Fibroblast of skin of scalp (primary cell): ENCODE measurements at regions not wholly inside any gene's neighbourhood (a gene's known extent, or its start where the extent isn't known, plus 50 kb on each side); places are given as distances from the start of the nearest gene placed in this dataset.
"Not testable (repeated sequence)": the region's sequence is repeated elsewhere in the genome, so short reads cannot be mapped to it uniquely, and the experiment has no call there.

ENCODE experiments used
- DNase-seq: peaks from one replicate; pipeline ENCODE4 v3.0.0-alpha.2; 2013

GRCh38 chr1:761791-762190, 75.3 kb upstream of the OR4F16 start:
- not testable (repeated sequence) for DNase-seq

- not testable (repeated sequence) for DNase-seq
Observed at GRCh38 chr1:771449-771848, 85.0 kb upstream of the OR4F16 start.

DNA sequence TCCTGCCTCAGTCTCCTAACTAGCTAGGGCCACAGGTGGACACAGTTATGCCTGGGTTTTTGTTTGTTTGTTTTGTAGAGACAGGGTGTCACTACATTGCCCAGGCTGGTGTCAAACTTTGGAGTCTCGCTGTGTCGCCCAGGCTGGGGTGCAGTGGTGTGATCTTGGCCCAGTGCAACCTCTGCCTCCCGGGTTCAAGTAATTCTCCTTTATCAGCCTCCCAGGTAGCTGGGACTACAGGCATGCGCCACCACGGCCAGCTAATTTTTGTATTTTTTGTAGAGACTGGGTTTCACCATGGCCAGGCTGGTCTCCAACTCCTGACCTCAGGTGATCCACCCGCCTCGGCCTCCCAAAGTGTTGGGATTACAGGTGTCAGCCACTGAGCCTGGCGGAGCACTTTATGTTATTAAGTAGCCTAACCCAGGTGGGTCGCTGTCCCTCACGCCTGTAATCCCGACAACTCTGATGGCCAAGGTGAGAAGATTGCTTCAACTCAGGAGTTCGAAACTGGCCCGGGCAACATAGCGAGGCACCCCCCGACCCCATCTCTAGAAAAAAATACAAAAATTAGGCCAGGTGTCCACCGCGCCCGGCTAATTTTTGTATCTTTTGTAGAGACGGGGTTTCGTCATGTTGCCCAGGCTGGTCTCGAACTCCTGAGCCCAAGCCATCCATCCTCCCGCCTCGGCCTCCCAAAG, 91.2 kb upstream of the OR4F16 start:
- not testable (repeated sequence) for DNase-seq

DNA sequence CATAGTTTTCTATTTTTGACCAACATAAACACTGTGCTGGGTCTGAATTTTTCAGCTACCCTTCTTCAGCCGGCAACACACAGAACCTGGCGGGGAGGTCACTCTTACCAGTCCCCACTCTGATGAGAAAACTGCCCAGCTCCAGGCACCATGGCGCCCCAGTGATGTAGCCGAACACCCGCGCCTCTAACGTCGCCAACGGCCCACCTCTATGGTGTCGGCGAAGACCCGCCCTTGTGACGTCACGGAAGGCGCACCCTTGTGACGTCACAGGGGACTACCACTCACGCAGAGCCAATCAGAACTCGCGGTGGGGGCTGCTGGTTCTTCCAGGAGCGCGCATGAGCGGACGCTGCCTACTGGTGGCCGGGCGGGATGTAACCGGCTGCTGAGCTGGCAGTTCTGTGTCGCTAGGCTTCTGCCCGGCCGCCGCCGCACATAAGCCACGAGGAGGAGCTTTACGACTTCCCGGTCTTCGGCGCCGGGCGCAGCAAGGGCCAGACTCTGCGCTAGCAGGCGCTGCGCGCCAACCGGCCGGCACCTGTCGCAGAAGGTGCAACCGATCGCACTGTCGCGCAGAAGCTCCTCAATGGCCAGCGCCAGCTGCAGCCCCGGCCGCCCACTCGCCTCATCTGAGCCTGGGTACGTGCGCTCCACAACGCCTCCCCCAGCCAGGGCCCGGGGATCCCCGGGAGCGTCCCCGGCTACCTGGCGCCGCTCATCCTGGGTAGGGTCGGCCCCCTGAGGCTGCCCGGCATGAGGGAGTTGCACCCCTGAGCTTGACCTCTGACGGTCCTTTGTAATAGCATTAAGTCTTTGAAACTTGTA, 92.2 kb upstream of the OR4F16 start:
- DNase-seq = peak; percentile 100

DNA sequence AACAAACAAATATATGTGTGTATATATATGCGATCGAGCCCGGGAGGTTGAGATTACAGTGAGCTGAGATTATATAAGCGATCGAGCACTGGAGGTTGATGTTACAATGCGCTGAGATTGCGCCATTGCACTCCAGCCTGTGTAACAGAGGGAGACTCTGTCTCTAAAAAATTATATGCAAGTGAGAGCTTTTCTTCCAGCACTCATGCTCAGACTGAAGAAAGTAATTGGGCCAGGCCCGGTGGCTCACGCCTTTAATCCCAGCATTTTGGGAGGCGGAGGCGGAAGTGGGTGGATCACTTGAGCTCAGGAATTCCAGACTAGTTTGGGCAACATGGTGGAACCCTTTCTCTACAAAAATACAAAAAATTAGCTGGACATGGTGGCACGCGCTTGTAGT, 93.2 kb upstream of the OR4F16 start:
- peak; percentile 12 for DNase-seq

DNA sequence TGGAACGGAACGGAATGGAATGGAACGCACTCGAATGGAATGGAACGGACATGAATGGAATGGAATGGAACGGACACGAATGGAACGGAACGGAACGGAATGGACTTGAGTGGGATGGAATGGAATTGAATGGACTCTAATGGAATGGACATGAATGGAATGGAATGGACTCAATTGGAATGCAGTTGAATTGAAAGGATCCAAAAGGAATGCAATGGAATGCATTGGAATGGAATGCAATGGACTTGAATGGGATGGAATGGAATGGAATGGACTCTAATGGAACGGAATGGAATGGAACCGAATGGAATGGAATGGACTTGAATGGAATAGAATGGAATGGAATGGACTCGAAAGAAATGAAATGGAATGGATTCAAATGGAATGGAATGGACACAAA, 102.4 kb upstream of the OR4F16 start:
- peak; percentile 55 for DNase-seq

- peak; percentile 0 for DNase-seq
Observed at GRCh38 chr1:789606-790005, 103.2 kb upstream of the OR4F16 start.

GRCh38 chr1:790388-790930, 104.0 kb upstream of the OR4F16 start:
- peak; percentile 34 for DNase-seq

GRCh38 chr1:794310-794709, 107.9 kb upstream of the OR4F16 start:
- not testable (repeated sequence) for DNase-seq

GRCh38 chr1:794918-795584, 108.6 kb upstream of the OR4F16 start:
- not testable (repeated sequence) for DNase-seq

DNA sequence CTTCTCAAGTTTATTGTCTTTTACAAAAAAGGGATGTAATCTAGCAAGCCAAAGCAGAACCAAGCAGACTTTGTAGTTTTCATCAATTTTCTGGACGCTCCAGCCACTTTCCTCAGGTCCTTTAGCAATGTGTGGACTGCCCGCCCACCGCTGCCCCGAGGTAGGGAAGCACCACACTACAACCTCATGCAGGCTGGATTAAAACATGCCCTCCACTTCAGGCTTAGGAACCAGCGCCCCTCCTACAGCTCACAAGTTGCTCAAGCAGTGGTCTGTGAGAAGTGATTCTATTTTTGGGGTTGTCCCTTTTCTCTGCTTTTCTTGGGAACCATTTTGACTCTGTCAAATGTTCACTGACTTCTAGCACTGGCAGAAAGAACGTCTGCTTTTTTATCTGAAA, 111.2 kb upstream of the OR4F16 start:
- not testable (repeated sequence) for DNase-seq

DNA sequence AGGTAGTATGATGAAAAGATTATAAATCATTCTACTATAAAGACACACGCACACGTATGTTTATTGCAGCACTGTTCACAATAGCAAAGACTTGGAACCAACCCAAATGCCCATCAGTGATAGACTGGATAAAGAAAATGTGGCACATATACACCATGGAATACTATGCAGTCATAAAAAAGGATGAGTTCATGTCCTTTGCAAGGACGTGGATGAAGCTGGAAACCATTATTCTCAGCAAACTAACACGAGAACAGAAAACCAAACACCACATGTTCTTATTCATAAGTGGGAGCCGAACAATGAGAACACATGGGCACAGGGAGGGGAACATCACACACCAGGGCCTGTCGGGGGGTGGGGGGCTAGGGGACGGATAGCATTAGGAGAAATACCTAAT, 113.9 kb upstream of the OR4F16 start:
- not testable (repeated sequence) for DNase-seq

- DNase-seq = not testable (repeated sequence)
Observed at GRCh38 chr1:804378-805115, 118.1 kb upstream of the OR4F16 start.

GRCh38 chr1:805310-805709, 118.4 kb upstream of the SAMD11 start:
- DNase-seq = not testable (repeated sequence)

- not testable (repeated sequence) for DNase-seq
Observed at GRCh38 chr1:807066-807465, 116.7 kb upstream of the SAMD11 start.

DNA sequence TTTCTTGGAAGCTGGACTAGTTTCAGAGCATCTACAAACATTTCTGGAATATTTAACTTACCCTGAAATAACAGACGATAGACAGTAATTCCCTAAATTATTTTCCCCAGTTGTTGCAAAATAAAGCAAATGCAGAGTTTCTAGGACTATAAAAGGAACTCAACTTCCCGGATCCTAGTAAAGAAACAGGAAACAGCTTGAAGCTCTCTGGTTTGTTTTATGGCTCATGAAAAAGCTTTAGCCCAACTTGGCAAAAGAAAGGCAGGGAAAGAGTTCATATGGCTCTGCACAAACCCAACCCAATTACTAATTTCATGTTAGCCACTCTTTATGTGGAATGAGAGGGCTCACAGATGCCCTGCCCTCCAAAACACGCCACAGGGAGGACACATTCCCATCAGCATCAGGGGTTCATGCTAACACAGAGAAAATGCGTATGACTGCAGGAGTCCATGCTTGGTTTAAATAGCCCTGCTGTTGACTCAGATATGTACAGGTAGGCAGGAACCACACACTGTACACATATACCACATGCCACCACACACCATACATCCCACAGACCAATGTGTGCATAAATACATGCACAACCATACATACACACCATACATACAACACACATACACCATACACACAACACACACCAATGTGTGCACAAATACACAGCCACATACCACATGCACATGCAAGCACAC, 115.9 kb upstream of the SAMD11 start:
- DNase-seq = not testable (repeated sequence)

DNA sequence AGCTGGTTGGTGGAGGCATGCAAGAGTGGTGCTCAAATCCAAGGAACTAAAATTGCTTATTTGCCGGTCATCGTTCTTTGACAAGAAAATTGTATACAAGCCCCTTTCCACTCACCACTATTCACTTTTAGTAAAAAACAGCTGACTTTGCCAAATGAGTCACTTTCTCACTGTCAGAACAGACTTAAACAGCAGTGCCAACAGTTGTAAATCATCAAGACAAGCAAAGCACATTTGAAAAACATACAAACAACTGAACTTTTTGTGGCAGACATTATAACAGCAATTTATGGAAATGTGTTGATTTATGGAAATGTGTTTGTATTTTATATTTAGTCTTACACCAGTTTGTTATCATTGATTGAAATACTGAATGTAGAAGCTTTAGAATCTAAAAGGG, 112.8 kb upstream of the SAMD11 start:
- DNase-seq = not testable (repeated sequence)

- not testable (repeated sequence) for DNase-seq
Observed at GRCh38 chr1:812535-813127, 111.1 kb upstream of the SAMD11 start.

DNA sequence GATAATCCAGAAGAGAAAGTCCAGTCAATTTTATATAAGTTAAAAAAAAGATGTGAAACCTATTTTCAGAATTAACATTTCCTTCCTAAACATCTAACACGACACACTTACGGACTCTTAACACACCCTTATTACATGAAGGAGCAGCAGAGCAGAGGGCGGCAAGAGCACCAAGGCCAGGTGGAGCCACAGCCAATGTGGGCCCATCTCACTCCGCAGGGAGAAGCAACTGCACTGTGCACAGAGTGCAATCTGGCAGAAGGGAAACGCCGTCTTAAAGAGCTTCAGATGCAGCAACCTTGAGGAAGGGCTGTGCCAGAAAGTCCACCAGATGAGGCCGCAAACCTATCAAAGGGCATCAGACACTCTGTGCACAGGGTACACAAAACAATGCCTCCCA, 109.2 kb upstream of the SAMD11 start:
- not testable (repeated sequence) for DNase-seq

- not testable (repeated sequence) for DNase-seq
Observed at GRCh38 chr1:815147-815922, 108.4 kb upstream of the SAMD11 start.
